Testis (tissue), 2 donors: ENCODE measurements at regions not wholly inside any gene's neighbourhood (a gene's known extent, or its start where the extent isn't known, plus 50 kb on each side); places are given as distances from the start of the nearest gene placed in this dataset.

Source experiments
- DNase-seq: peaks from one replicate; pipeline ENCODE4 v3.0.0-alpha.2; 2019
- H3K27ac ChIP-seq, 2 donors: fragments of 200-600 bp; sonication (generic); one replicate each; pipeline ENCODE4 v1.5.1; 2019
- H3K27me3 ChIP-seq: fragments of 200-600 bp; sonication (generic); one replicate; pipeline ENCODE4 v1.5.1; 2019
- H3K36me3 ChIP-seq: fragments of 200-600 bp; sonication (generic); one replicate; pipeline ENCODE4 v1.5.1; 2017; ENCODE audit warnings: low read depth; ENCODE audit errors: missing control alignments
- H3K4me1 ChIP-seq: fragments of 200-600 bp; sonication (generic); one replicate; pipeline ENCODE4 v1.5.1; 2019
- H3K4me3 ChIP-seq, 2 donors: fragments of 200-600 bp; sonication (generic); one replicate each; pipeline ENCODE4 v1.5.1; 2017 to 2019
- H3K9me3 ChIP-seq: fragments of 200-600 bp; sonication (generic); one replicate; pipeline ENCODE4 v1.5.1; 2017
- POLR2A ChIP-seq: fragments of 450-650 bp; IDR thresholded peaks from one replicate; pipeline ENCODE4 v1.6.1; 2017; ENCODE audit warnings: antibody characterized with exemption, mild to moderate bottlenecking, moderate library complexity
- WGBS, 2 donors: methylation state at CpG; one replicate each; pipeline ENCODE4 v1.1.5; 2018; 5-methylcytosine and 5-hydroxymethylcytosine counted together
- intact Hi-C: fragments of 100-400 bp; cut with DNase I; formaldehyde crosslinking; loops from one replicate; pipeline ENCODE4 v1.15.1; 2023; ENCODE audit warnings: low total_unique reads
- TF ChIP-seq, protein P1 (sequence below), 3 experiments: fragments of 450-650 bp in 2 of 3; fragments of 200-600 bp in 1 of 3; sonication (generic) in 1 of 3; IDR thresholded peaks; one replicate each; pipeline ENCODE4 v1.5.1; 2016 to 2019; ENCODE audit warnings: antibody characterized with exemption in 3 of 3, mild to moderate bottlenecking in 2 of 3, moderate library complexity in 1 of 3

DNA sequence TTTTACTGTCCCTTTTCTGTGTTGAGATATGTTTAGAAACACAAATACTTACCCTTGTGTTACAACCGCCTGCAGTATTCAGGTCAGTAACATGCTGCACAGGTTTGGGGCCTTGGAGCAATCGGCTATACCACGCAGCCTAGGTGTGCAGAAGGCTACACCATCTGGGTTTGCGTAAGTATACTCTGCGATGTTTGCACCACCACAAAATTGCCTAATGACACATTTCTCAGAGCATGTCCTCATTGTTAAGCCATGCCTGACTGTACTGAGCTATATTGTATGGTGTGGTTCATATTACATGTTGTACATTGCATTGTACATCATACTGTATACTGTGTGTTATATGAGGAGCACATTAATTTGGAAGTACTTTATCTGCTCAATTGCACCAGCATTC lies 247.4 kb downstream of the RHOU start:
- WGBS, 2 donors, result 95 to 97% methylated on average over 5 of the region's 5 CpGs
- intact Hi-C loops, result no loop called here
- no peak overlapping the region for H3K4me3 ChIP-seq

DNA sequence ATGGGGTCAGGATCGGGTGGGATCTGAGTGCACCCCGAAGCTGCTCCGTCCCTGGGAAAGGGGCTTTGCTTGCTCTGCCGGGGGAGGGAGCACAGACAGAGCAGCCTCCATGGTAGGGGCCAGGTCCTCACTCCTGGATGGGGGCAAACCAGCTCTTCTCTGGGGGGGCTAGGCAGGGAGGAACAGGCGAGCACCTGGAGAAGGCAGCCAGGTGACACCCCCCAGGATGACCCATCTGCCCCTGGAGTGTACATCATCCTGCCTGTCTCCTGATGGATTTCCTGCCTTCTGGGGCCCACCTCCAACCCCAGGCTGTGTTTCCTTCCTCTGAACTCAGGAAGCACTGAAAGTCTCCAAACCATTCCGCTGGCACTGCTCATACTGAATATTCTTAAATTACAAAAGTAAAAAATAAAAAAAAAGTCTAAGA lies 248.0 kb downstream of the RHOU start:
- H3K27me3 ChIP-seq, result no peaks in the 10 kb centered on the region
- no peaks in the 10 kb centered on the region for H3K9me3 ChIP-seq
- no peak overlapping the region for H3K27ac ChIP-seq
- no peaks in the 10 kb centered on the region for H3K36me3 ChIP-seq
- peaks cover 4% of the 10 kb centered on the region for H3K4me1 ChIP-seq
- TF ChIP-seq, protein P1, sequence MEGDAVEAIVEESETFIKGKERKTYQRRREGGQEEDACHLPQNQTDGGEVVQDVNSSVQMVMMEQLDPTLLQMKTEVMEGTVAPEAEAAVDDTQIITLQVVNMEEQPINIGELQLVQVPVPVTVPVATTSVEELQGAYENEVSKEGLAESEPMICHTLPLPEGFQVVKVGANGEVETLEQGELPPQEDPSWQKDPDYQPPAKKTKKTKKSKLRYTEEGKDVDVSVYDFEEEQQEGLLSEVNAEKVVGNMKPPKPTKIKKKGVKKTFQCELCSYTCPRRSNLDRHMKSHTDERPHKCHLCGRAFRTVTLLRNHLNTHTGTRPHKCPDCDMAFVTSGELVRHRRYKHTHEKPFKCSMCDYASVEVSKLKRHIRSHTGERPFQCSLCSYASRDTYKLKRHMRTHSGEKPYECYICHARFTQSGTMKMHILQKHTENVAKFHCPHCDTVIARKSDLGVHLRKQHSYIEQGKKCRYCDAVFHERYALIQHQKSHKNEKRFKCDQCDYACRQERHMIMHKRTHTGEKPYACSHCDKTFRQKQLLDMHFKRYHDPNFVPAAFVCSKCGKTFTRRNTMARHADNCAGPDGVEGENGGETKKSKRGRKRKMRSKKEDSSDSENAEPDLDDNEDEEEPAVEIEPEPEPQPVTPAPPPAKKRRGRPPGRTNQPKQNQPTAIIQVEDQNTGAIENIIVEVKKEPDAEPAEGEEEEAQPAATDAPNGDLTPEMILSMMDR (IDR thresholded peaks at IDR 0.05), result no peak
- TF ChIP-seq POLR2A, result no peak
- H3K4me3 ChIP-seq, result no peak overlapping the region
- DNase-seq, result no peak
- intact Hi-C loops, result no loop called here
- WGBS, 2 donors, result 81 to 93% methylated on average over 4 to 6 of the region's 6 CpGs

More for the DNA sequence above, 247.4 kb downstream of the RHOU start:
- H3K9me3 ChIP-seq, result no peaks in the 10 kb centered on the region
- H3K27ac ChIP-seq, result no peak overlapping the region
- H3K27me3 ChIP-seq, result no peaks in the 10 kb centered on the region
- no peak for TF ChIP-seq POLR2A
- TF ChIP-seq, protein P1 (IDR thresholded peaks at IDR 0.05), result no peak
- DNase-seq, result no peak
- H3K36me3 ChIP-seq, result no peaks in the 10 kb centered on the region
- H3K4me1 ChIP-seq, result peaks cover 4% of the 10 kb centered on the region

DNA sequence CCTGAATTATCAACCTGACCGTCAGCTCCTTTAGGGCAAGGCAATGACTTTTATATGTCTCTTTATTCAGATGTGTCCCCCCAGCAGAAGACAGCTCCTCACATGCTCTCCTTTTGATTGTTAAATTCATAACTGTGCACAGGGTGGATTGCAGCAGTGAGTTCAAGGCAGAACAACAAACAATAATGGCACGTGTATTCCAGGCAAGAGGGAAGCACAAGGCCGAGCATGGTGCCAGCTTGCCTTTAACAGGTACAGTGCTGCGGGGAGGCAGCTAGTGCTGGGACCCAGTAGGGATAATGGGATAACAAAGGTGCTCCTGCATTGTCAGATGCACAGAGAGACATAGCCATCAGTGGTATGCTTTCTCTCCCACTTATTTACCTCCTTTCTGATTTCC lies 248.4 kb downstream of the RHOU start:
- no peaks in the 10 kb centered on the region for H3K36me3 ChIP-seq
- no peak overlapping the region for H3K4me3 ChIP-seq
- no peak for DNase-seq
- H3K27ac ChIP-seq, result no peak overlapping the region
- TF ChIP-seq POLR2A, result no peak
- TF ChIP-seq, protein P1 (IDR thresholded peaks at IDR 0.05), result no peak
- intact Hi-C loops, result no loop called here
- WGBS, 2 donors, result 78% methylated on average over 4 of the region's 4 CpGs
- H3K4me1 ChIP-seq, result peaks cover 4% of the 10 kb centered on the region
- no peaks in the 10 kb centered on the region for H3K9me3 ChIP-seq
- no peaks in the 10 kb centered on the region for H3K27me3 ChIP-seq

DNA sequence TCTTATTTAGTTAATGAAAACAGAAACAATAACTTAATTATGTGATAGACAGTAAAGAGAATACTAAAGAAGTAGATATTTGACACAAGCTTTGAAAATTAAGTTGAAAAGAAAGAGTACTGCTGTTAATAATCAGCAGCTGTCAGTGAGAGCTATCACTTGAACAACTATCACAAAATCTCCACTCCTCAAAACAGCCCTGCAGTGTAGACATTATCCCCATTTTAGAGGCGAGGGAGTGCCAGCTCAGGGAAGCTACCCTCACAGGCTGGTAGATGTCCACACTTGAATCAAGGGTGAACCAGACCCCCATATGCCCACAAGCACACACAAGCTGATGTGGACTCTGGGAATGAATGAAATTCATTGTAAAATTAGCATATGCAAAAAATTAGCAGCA lies 248.8 kb downstream of the RHOU start:
- Histone ChIP-seq H3K4me3 (no peak overlapping the region), H3K4me1 (peaks cover 1% of the 10 kb centered on the region), H3K9me3 (no peaks in the 10 kb centered on the region), H3K36me3 (no peaks in the 10 kb centered on the region), H3K27me3 (no peaks in the 10 kb centered on the region), H3K27ac (no peak overlapping the region)
- WGBS, 2 donors, result 70 to 88% methylated on average over 1 of the region's 1 CpG
- intact Hi-C loops, result no loop called here
- TF ChIP-seq, protein P1 (IDR thresholded peaks at IDR 0.05), result no peak
- TF ChIP-seq POLR2A, result no peak
- no peak for DNase-seq
